GM11168 (cell line): ENCODE measurements at regions not wholly inside any gene's neighbourhood (a gene's known extent, or its start where the extent isn't known, plus 50 kb on each side); places are given as distances from the start of the nearest gene placed in this dataset.
"Not testable (repeated sequence)": the region's sequence is repeated elsewhere in the genome, so short reads cannot be mapped to it uniquely, and the experiment has no call there.

ENCODE experiments used
- in situ Hi-C: fragments of 300-500 bp; cut with MboI; formaldehyde crosslinking; loops from one replicate; pipeline ENCODE4 v1.12.0; 2022; ENCODE audit warnings: low sequenced_read_pairs; ENCODE audit not compliant: unreplicated experiment

GRCh38 chr6:10194816-10195672, 219.8 kb downstream of the TFAP2A start:
- in situ Hi-C loops = no loop called here

GRCh38 chr6:10193321-10193720, 221.6 kb downstream of the TFAP2A start:
- in situ Hi-C loops = no loop called here

- in situ Hi-C loops = no loop called here
Measured at GRCh38 chr6:10190042-10190441, 224.8 kb downstream of the TFAP2A start.

GRCh38 chr6:10184371-10185227, 230.3 kb downstream of the TFAP2A start:
- in situ Hi-C loops = no loop called here

- in situ Hi-C loops = no loop called here
Measured at GRCh38 chr6:10180138-10181074, 234.5 kb downstream of the TFAP2A start.

- in situ Hi-C loops = no loop called here
Measured at GRCh38 chr6:10177704-10178103, 237.2 kb downstream of the TFAP2A start.

- in situ Hi-C loops = no loop called here
Measured at GRCh38 chr6:10175362-10175761, 239.5 kb downstream of the TFAP2A start.

- in situ Hi-C loops = no loop called here
Measured at GRCh38 chr6:10174761-10175160, 240.1 kb downstream of the TFAP2A start.

GRCh38 chr6:10174056-10174455, 240.8 kb downstream of the TFAP2A start:
- in situ Hi-C loops = no loop called here

- in situ Hi-C loops = not testable (repeated sequence)
Measured at GRCh38 chr6:10171706-10172105, 243.2 kb downstream of the TFAP2A start.

GRCh38 chr6:10170816-10171215, 244.1 kb downstream of the TFAP2A start:
- in situ Hi-C loops = no loop called here

GRCh38 chr6:10166031-10166430, 248.8 kb downstream of the TFAP2A start:
- in situ Hi-C loops = no loop called here

- in situ Hi-C loops = no loop called here
Measured at GRCh38 chr6:10163203-10163962, 251.5 kb downstream of the TFAP2A start.

- in situ Hi-C loops = no loop called here
Measured at GRCh38 chr6:10156875-10157274, 258.0 kb downstream of the TFAP2A start.

GRCh38 chr6:10154251-10154650, 260.6 kb downstream of the TFAP2A start:
- in situ Hi-C loops = no loop called here

GRCh38 chr6:10151144-10151915, 263.5 kb downstream of the TFAP2A start:
- in situ Hi-C loops = no loop called here

- in situ Hi-C loops = no loop called here
Measured at GRCh38 chr6:10149603-10150002, 265.3 kb downstream of the TFAP2A start.

- in situ Hi-C loops = no loop called here
Measured at GRCh38 chr6:10146715-10147451, 268.0 kb downstream of the TFAP2A start.
